Endothelial cell of umbilical vein (primary cell): ENCODE measurements at regions not wholly inside any gene's neighbourhood (a gene's known extent, or its start where the extent isn't known, plus 50 kb on each side); places are given as distances from the start of the nearest gene placed in this dataset.

Experiments
- EZH2 ChIP-seq: IDR thresholded peaks from 2 replicates; pipeline ENCODE4 v1.6.1; 2012; ENCODE audit warnings: borderline replicate concordance, low read depth, mild to moderate bottlenecking, moderate library complexity, low read length, inconsistent platforms; ENCODE audit not compliant: severe bottlenecking
- GATA2 ChIP-seq: IDR thresholded peaks from 2 replicates; pipeline ENCODE4 v1.7.0; 2011; ENCODE audit warnings: low read depth, mild to moderate bottlenecking, moderate library complexity, mixed read lengths, low read length; ENCODE audit not compliant: insufficient read length, insufficient read depth
- POLR2A ChIP-seq: IDR thresholded peaks from 2 replicates; pipeline ENCODE4 v1.6.1; 2012; ENCODE audit warnings: low read depth, mild to moderate bottlenecking, control low read depth, low read length
- POLR2AphosphoS5 ChIP-seq: IDR thresholded peaks from 2 replicates; pipeline ENCODE4 v1.6.1; 2012; ENCODE audit warnings: low read depth, mild to moderate bottlenecking, control low read depth, low read length, moderate library complexity; ENCODE audit not compliant: insufficient read depth
- TF ChIP-seq, protein P1 (sequence below), 2 donors: IDR thresholded peaks; 1 replicate in 1 of 2; 2 replicates in 1 of 2; pipeline ENCODE4 v1.5.1; 2011; ENCODE audit warnings: low read length in 2 of 2, mild to moderate bottlenecking in 2 of 2, moderate library complexity in 2 of 2, control low read depth in 1 of 2, inconsistent platforms in 1 of 2, low read depth in 1 of 2; ENCODE audit not compliant: insufficient read depth in 1 of 2; ENCODE audit errors: extremely low read depth in 1 of 2

DNA sequence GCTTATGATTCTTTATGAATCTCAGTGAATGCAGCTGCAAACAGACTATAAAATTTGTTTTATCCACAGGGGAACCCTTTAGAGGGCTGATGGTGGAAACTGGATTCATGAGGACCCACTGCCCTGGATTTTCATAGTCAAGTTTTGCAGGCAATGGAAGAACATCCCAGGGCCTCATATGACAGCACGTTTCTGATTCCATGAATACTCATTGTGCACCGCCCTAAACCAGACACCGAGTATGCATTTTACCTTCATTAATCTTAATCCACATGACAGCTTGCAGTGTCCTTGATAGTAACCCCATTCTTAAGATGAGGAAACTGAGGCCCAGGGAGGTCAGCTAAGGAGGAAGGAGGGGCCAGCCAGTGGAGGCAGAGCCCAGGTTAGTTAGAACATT, 270.4 kb downstream of the PREX1 start:
- TF ChIP-seq, protein P1, sequence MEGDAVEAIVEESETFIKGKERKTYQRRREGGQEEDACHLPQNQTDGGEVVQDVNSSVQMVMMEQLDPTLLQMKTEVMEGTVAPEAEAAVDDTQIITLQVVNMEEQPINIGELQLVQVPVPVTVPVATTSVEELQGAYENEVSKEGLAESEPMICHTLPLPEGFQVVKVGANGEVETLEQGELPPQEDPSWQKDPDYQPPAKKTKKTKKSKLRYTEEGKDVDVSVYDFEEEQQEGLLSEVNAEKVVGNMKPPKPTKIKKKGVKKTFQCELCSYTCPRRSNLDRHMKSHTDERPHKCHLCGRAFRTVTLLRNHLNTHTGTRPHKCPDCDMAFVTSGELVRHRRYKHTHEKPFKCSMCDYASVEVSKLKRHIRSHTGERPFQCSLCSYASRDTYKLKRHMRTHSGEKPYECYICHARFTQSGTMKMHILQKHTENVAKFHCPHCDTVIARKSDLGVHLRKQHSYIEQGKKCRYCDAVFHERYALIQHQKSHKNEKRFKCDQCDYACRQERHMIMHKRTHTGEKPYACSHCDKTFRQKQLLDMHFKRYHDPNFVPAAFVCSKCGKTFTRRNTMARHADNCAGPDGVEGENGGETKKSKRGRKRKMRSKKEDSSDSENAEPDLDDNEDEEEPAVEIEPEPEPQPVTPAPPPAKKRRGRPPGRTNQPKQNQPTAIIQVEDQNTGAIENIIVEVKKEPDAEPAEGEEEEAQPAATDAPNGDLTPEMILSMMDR (IDR thresholded peaks at IDR 0.05; ENCODE audit: extremely low read depth in 1 of 2, insufficient read depth in 1 of 2, low read depth in 1 of 2, low read length in 2 of 2) = no peak
- TF ChIP-seq EZH2 = no peak
- no peak for TF ChIP-seq POLR2AphosphoS5
- no peak for TF ChIP-seq POLR2A
- TF ChIP-seq GATA2 = no peak
